ENCODE measurements at regions not wholly inside any gene's neighbourhood (a gene's known extent, or its start where the extent isn't known, plus 50 kb on each side); places are given as distances from the start of the nearest gene placed in this dataset.

DNA sequence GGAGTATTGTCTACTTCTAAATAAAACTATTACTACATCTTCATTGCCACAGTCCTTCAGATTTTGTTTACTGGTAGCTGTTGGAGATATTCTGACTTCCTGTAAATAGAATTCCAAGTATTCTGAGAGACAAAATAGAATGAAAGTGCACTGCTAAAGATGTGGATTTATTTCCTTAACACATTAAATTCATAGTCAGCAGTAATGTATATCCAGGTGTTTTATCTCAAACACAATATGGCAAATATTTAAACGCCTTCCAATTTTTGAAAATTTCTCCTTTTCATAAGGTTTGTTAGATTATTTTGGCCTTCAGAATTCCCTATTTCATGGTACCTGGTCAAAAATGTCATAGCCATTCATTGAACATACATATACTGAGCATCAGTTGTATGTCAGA is 84.3 kb upstream of the MEI4 start:
- WGBS (ENCODE audit: extremely low coverage, insufficient read length, low lambda C conversion rate), result no CpG with 5 or more reads among the region's 1 CpG
- no peak overlapping the region for H3T11ph ChIP-seq (ENCODE audit: low read length)
- H2BK15ac ChIP-seq (ENCODE audit: low read depth, low read length), result no peak overlapping the region
- H3K4ac ChIP-seq (ENCODE audit: low read depth, low read length), result no peak overlapping the region
- H3K27me3 ChIP-seq (ENCODE audit: insufficient read depth, low read length), result no peaks in the 10 kb centered on the region
- no peak overlapping the region for H3K9ac ChIP-seq (ENCODE audit: extremely low read depth, insufficient read length, low read length)
- peaks cover 0 to 3% (median 0%) of the 10 kb centered on the region in 3 experiments; a peak in 1 of 7 replicates for H3K36me3 Mint-ChIP-seq (ENCODE audit: insufficient read depth in 1 of 3, low read depth in 3 of 3)
- no peak overlapping the region for H2BK12ac ChIP-seq (ENCODE audit: insufficient read length, low read depth, low read length)
- no peaks in the 10 kb centered on the region for H3K79me1 ChIP-seq (ENCODE audit: insufficient read depth, low read depth, low read length, poor library complexity, severe bottlenecking)
- H3K4me1 ChIP-seq (ENCODE audit: insufficient read depth, low read length), result no peaks in the 10 kb centered on the region; the same call in 1 of the 2 replicates
- no peak overlapping the region for H2AFZ ChIP-seq (ENCODE audit: low read length)
- H4K91ac ChIP-seq (ENCODE audit: insufficient read length, low read depth, low read length), result no peak overlapping the region
- no peaks in the 10 kb centered on the region for H3K23me2 ChIP-seq (ENCODE audit: insufficient read length, low read depth, low read length, poor library complexity, severe bottlenecking)
- no peak overlapping the region for H2BK120ac ChIP-seq (ENCODE audit: low read depth, low read length, poor library complexity, severe bottlenecking)
- H4K5ac ChIP-seq (ENCODE audit: insufficient read length, low read depth, low read length), result no peak overlapping the region
- H4K20me1 ChIP-seq (ENCODE audit: control insufficient read depth, insufficient read depth, insufficient read length), result no peaks in the 10 kb centered on the region
- no peak for DNase-seq
- H3K23ac ChIP-seq (ENCODE audit: insufficient read length, low read depth, low read length), result no peak overlapping the region
- H3K27ac ChIP-seq (ENCODE audit: insufficient read length, low read depth, low read length), result no peak overlapping the region
- H3K79me2 ChIP-seq (ENCODE audit: insufficient read depth, low read length), result no peaks in the 10 kb centered on the region
- no peak overlapping the region for H2AK5ac ChIP-seq (ENCODE audit: insufficient read length, low read length)
- no peaks in the 10 kb centered on the region for H3K9me3 ChIP-seq (ENCODE audit: control insufficient read depth, low read depth, low read length)
- no peak overlapping the region for H2BK5ac ChIP-seq (ENCODE audit: insufficient read length, low read length)
- H3K27ac Mint-ChIP-seq, result no peak overlapping the region; a peak in 1 of 7 replicates
- no peaks in the 10 kb centered on the region for H3K27me3 Mint-ChIP-seq (ENCODE audit: low read depth)
- peaks cover 0 to 3% of the 10 kb centered on the region in 2 experiments; a peak in 2 of 5 replicates for H3K9me3 Mint-ChIP-seq
- no peak overlapping the region for H3K56ac ChIP-seq (ENCODE audit: insufficient read length, low read depth, low read length)
- H3K4me3 Mint-ChIP-seq, result no peak overlapping the region
- H3K18ac ChIP-seq (ENCODE audit: insufficient read length, low read depth, low read length), result no peak overlapping the region
- no peak overlapping the region for H3K14ac ChIP-seq (ENCODE audit: insufficient read depth, low read length)
- H4K8ac ChIP-seq (replicated peaks; ENCODE audit: insufficient read length, low read depth, low read length), result no peak overlapping the region
- H3K4me2 ChIP-seq (ENCODE audit: insufficient read depth, insufficient read length, low read length), result peak overlapping the region; percentile 21
- no peak overlapping the region for H2BK20ac ChIP-seq (ENCODE audit: low read depth, low read length, poor library complexity, severe bottlenecking)
- peaks cover 11 to 14% of the 10 kb centered on the region in 2 experiments for H3K4me1 Mint-ChIP-seq
- TF ChIP-seq, protein P1, sequence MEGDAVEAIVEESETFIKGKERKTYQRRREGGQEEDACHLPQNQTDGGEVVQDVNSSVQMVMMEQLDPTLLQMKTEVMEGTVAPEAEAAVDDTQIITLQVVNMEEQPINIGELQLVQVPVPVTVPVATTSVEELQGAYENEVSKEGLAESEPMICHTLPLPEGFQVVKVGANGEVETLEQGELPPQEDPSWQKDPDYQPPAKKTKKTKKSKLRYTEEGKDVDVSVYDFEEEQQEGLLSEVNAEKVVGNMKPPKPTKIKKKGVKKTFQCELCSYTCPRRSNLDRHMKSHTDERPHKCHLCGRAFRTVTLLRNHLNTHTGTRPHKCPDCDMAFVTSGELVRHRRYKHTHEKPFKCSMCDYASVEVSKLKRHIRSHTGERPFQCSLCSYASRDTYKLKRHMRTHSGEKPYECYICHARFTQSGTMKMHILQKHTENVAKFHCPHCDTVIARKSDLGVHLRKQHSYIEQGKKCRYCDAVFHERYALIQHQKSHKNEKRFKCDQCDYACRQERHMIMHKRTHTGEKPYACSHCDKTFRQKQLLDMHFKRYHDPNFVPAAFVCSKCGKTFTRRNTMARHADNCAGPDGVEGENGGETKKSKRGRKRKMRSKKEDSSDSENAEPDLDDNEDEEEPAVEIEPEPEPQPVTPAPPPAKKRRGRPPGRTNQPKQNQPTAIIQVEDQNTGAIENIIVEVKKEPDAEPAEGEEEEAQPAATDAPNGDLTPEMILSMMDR (conservative IDR thresholded peaks at IDR 0.05), result no peak

Measured in H9 (cell line).